HEK293T (cell line): ENCODE measurements at regions not wholly inside any gene's neighbourhood (a gene's known extent, or its start where the extent isn't known, plus 50 kb on each side); places are given as distances from the start of the nearest gene placed in this dataset.

Source experiments
- CTCF ChIA-PET: fragments of 350-600 bp; formaldehyde crosslinking; extraction: SDS; loops from one replicate; lab custom pipeline; 2021; ENCODE audit warnings: antibody characterized with exemption, inconsistent platforms; lab: Yijun Ruan, JAX
- POLR2A ChIA-PET: fragments of 350-600 bp; formaldehyde crosslinking; extraction: SDS; loops from one replicate; lab custom pipeline; 2020; ENCODE audit warnings: antibody characterized with exemption, inconsistent platforms; lab: Yijun Ruan, JAX
- DNase-seq: peaks from one replicate; pipeline ENCODE4 v3.0.0; 2012; ENCODE audit warnings: mixed read lengths; ENCODE audit errors: extremely low spot score
- ARNT ChIP-seq: fragments of 450-650 bp; IDR thresholded peaks from 2 replicates; pipeline ENCODE4 v1.6.1; 2017; ENCODE audit warnings: mild to moderate bottlenecking
- BHLHE40 ChIP-seq: fragments of 450-650 bp; IDR thresholded peaks from 2 replicates; pipeline ENCODE4 v1.6.1; 2016; ENCODE audit warnings: mild to moderate bottlenecking, moderate library complexity, borderline replicate concordance
- CTBP1 ChIP-seq: fragments of 450-650 bp; IDR thresholded peaks from 2 replicates; pipeline ENCODE4 v1.6.1; 2016; ENCODE audit warnings: borderline replicate concordance
- ELF4 ChIP-seq: fragments of 450-650 bp; IDR thresholded peaks from 2 replicates; pipeline ENCODE4 v1.6.1; 2017; ENCODE audit warnings: antibody characterized with exemption
- FOXA1 ChIP-seq: fragments of 450-650 bp; IDR thresholded peaks from 2 replicates; pipeline ENCODE4 v1.6.1; 2016; ENCODE audit warnings: mild to moderate bottlenecking
- FOXK2 ChIP-seq: fragments of 450-650 bp; IDR thresholded peaks from 2 replicates; pipeline ENCODE4 v1.6.1; 2016; ENCODE audit warnings: mild to moderate bottlenecking
- FOXM1 ChIP-seq: fragments of 450-650 bp; IDR thresholded peaks from 2 replicates; pipeline ENCODE4 v1.6.1; 2017; ENCODE audit warnings: mild to moderate bottlenecking, borderline replicate concordance
- HDGF ChIP-seq: fragments of 450-650 bp; IDR thresholded peaks from 2 replicates; pipeline ENCODE4 v1.6.1; 2017; ENCODE audit warnings: antibody characterized with exemption, borderline replicate concordance
- L3MBTL2 ChIP-seq: fragments of 450-650 bp; conservative IDR thresholded peaks from 2 replicates; pipeline ENCODE4 v1.6.1; 2016; ENCODE audit warnings: mild to moderate bottlenecking
- LEF1 ChIP-seq: fragments of 450-650 bp; IDR thresholded peaks from 2 replicates; pipeline ENCODE4 v1.6.1; 2017; ENCODE audit warnings: mild to moderate bottlenecking, borderline replicate concordance
- NFRKB ChIP-seq: fragments of 450-650 bp; IDR thresholded peaks from 2 replicates; pipeline ENCODE4 v1.6.1; 2016; ENCODE audit warnings: mild to moderate bottlenecking, moderate library complexity
- SP1 ChIP-seq: fragments of 450-650 bp; IDR thresholded peaks from 2 replicates; pipeline ENCODE4 v1.6.1; 2017
- SUZ12 ChIP-seq: fragments of 450-650 bp; IDR thresholded peaks from 2 replicates; pipeline ENCODE4 v1.6.1; 2016; ENCODE audit warnings: mild to moderate bottlenecking
- TARDBP ChIP-seq: fragments of 450-650 bp; IDR thresholded peaks from 2 replicates; pipeline ENCODE4 v1.6.1; 2016
- ZNF384 ChIP-seq: fragments of 450-650 bp; IDR thresholded peaks from 2 replicates; pipeline ENCODE4 v1.6.1; 2016
- TF ChIP-seq, protein P1 (sequence below): fragments of 450-650 bp; IDR thresholded peaks from 2 replicates; pipeline ENCODE4 v1.6.1; 2016

DNA sequence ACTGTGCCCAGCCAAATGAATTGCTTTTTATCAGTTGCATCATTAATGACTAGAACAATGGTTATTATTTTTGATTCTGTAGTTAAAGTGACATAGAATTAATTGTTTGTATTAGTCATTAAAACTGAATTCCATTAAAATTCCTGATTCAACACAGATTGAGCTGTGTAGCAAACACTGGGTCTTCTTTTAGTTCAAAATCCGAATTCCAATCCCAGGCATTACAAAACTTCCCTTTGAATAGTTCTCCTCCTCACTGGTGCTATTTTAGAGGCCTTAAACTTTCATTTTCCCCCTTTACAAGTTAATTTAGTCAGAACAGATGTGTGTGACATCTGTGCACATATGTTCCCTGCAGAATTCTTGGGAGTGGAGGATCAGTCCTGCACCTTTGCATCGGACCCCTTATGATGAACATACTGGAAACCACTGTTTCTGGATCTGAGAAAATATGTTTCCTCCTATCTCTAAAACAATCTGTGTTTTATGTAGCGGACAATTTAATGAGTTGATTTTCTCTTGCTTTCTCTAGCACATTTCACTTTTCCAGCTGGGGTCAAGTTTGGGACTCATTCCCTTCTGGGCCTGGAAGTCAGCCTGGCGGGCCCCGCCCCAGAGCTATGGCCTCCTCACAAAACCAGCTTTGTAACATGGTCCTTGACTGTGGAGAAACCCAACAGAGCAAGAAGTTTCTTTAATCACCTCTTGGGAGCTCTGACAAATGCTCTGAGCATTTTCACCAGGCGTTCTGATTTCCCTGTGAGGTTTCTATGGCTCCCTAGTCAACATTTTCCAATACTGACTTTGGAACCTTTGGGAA, 87.9 kb upstream of the MAMDC2 start:
- DNase-seq, result no peak
- ChIA-PET POLR2A (no interaction called here), CTCF (no interaction called here)
- no peak for TF ChIP-seq NFRKB
- TF ChIP-seq, protein P1, sequence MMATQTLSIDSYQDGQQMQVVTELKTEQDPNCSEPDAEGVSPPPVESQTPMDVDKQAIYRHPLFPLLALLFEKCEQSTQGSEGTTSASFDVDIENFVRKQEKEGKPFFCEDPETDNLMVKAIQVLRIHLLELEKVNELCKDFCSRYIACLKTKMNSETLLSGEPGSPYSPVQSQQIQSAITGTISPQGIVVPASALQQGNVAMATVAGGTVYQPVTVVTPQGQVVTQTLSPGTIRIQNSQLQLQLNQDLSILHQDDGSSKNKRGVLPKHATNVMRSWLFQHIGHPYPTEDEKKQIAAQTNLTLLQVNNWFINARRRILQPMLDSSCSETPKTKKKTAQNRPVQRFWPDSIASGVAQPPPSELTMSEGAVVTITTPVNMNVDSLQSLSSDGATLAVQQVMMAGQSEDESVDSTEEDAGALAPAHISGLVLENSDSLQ, result no peak
- no peak for TF ChIP-seq SP1
- no peak for TF ChIP-seq FOXA1
- no peak for TF ChIP-seq ELF4
- no peak for TF ChIP-seq TARDBP
- no peak for TF ChIP-seq CTBP1
- TF ChIP-seq ZNF384, result no peak
- TF ChIP-seq SUZ12, result no peak
- no peak for TF ChIP-seq BHLHE40
- no peak for TF ChIP-seq FOXK2
- TF ChIP-seq LEF1, result no peak

DNA sequence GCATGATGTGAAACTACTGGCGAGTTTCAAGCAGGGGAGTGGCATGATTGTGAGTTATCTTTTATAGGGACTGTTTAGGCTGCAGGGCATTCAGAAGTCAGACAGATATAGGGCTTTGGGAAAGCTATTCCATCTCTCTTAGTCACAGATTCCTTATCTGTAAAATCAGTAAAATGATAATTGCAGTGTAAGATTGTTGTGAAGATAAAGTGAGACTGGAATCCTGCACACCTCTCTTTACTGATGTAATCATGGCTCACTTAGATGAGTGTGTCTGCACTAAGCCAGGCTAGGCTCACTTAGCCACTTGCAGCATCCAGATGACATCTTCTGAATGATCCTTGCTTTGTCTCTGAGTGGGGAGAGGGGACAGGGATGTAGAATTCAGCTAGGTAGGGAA, 81.8 kb upstream of the MAMDC2 start:
- DNase-seq, result no peak
- ChIA-PET CTCF (no interaction called here), POLR2A (no interaction called here)
- no peak for TF ChIP-seq HDGF
- TF ChIP-seq LEF1, result no peak
- TF ChIP-seq FOXA1, result no peak
- TF ChIP-seq ARNT, result no peak
- TF ChIP-seq FOXM1, result no peak
- TF ChIP-seq, protein P1, result no peak
- TF ChIP-seq TARDBP, result no peak
- no peak for TF ChIP-seq CTBP1
- TF ChIP-seq SP1, result no peak
- TF ChIP-seq NFRKB, result no peak
- no peak for TF ChIP-seq FOXK2
- TF ChIP-seq ZNF384, result no peak

DNA sequence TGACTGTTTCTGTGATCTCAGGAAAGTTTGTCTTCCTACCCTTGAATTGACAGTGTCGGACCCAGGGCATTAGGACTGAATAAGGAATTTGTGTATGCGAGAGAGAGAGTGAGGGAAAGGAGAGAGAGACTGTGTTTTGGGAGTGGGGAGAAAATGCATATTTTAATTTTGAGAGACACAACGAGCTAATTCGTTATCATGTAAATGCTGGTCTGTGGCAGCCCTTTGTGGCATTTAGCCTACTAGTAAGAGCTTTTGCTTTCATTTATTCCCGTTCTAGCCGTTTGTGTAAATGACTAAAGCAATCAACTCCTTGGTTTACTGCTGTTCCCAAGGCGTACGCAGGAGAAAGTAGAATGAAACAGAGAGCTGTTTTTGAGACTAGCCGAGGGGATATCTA, 79.8 kb upstream of the MAMDC2 start:
- ChIA-PET CTCF (no interaction called here), POLR2A (no interaction called here)
- TF ChIP-seq HDGF (no peak), FOXA1 (no peak), FOXK2 (no peak)
- TF ChIP-seq, protein P1, result no peak
- DNase-seq, result no peak

DNA sequence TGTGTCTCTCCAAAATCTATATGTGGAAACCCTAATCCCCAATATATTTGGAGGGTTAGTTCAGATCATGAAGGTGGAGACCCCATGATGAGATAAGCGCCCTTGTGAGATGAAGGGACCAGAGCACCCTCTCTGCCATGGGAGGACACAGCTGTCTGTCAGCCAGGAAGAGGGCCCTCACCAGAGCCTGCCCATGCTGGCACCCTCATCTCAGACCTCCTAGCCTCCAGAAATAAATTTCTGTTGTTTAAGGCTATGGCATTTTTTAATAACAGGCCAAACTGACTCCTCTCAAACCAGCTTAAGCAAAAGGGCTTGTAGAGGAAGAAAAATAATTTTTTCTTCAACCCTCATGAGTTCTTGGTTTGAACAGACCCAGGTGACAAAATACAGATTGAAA, 79.2 kb upstream of the MAMDC2 start:
- ChIA-PET CTCF (no interaction called here), POLR2A (no interaction called here)

DNA sequence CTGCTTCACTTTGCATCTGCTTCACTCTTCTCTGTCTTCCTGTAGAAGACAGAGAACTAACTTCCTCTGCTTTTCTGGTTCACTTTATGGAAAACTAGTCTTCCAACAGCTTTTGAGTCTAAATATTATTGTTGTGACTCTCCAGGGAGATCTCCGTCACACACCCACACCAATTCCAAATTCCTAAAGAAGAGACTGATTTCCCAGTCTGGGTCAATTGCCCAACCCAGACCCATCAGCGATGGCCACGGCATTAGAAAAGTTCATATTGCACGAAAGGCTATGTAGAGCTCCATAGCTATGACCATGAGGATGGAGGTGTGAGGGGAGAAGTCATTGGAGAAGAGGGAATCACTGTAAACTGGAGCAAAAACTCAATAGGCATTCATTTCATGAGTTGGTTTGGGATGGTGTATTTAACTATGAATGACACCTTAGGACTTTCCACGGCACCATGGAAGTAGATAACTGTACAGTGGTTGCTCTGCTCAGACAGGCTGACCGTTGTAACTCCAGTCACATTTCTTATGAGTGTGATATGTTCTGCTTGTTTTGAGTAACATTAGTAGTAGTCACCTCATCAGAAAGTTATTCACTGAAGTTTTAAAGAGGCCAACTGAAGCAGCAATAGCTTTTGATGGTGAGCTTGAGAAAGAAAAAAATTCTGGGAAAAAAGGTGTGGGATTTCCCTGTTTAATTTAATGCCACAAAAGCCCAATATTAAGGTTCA, 78.1 kb upstream of the MAMDC2 start:
- TF ChIP-seq CTBP1, result no peak
- TF ChIP-seq NFRKB, result no peak
- TF ChIP-seq ZNF384, result no peak
- no peak for TF ChIP-seq HDGF
- TF ChIP-seq, protein P1, result no peak
- TF ChIP-seq SUZ12, result no peak
- TF ChIP-seq SP1, result no peak
- TF ChIP-seq LEF1, result no peak
- TF ChIP-seq ARNT, result no peak
- no peak for TF ChIP-seq FOXK2
- TF ChIP-seq ELF4, result no peak
- no peak for TF ChIP-seq TARDBP
- no peak for TF ChIP-seq FOXA1
- no peak for TF ChIP-seq L3MBTL2
- TF ChIP-seq BHLHE40, result no peak
- no peak for TF ChIP-seq FOXM1
- no peak for DNase-seq
- ChIA-PET CTCF (no interaction called here), POLR2A (no interaction called here)

More for the DNA sequence above, 79.2 kb upstream of the MAMDC2 start:
- DNase-seq, result no peak
- TF ChIP-seq TARDBP, result no peak
- TF ChIP-seq FOXK2, result no peak
- no peak for TF ChIP-seq L3MBTL2
- TF ChIP-seq LEF1, result no peak

DNA sequence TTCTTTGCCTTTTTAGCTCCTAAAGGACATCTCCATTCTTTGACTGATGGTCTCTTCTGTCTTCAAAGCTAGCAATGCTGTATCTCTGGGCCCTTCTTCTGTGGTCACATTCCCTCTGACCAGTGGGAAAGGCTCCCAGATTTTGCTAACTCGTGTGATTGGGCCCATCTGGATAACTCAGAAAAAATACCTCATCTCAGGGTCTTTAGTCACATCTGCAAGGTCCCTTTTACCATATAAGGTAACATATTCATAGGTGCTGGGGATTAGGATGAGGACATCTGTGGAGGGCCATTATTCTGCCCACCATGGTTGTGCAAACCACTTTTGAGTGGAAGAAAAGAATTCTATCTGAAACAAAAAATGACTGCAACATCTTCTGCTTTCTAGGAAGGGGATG, 76.3 kb upstream of the MAMDC2 start:
- TF ChIP-seq L3MBTL2, result no peak
- TF ChIP-seq NFRKB, result no peak
- no peak for TF ChIP-seq ZNF384
- TF ChIP-seq FOXK2, result no peak
- TF ChIP-seq BHLHE40, result no peak
- no peak for TF ChIP-seq ELF4
- TF ChIP-seq FOXM1, result no peak
- TF ChIP-seq HDGF, result no peak
- TF ChIP-seq CTBP1, result no peak
- TF ChIP-seq TARDBP, result no peak
- TF ChIP-seq ARNT, result no peak
- TF ChIP-seq SUZ12, result no peak
- no peak for TF ChIP-seq SP1
- TF ChIP-seq, protein P1, result no peak
- ChIA-PET CTCF (no interaction called here), POLR2A (no interaction called here)
- no peak for DNase-seq
